Neural crest cell (in vitro differentiated cells): ENCODE measurements at regions not wholly inside any gene's neighbourhood (a gene's known extent, or its start where the extent isn't known, plus 50 kb on each side); places are given as distances from the start of the nearest gene placed in this dataset.

Experiments
- DNase-seq: peaks from one replicate; pipeline ENCODE4 v3.0.0; 2021; ENCODE audit warnings: low read depth, mixed read lengths, low spot score
- H3K27ac Mint-ChIP-seq: one replicate; pipeline ENCODE4 v1.8.0; 2021; ENCODE audit warnings: mild to moderate bottlenecking, mixed read lengths; ENCODE audit not compliant: unreplicated experiment
- H3K27me3 Mint-ChIP-seq: 2 replicates; pipeline ENCODE4 v1.8.0; 2021; ENCODE audit warnings: low read depth, mild to moderate bottlenecking, mixed read lengths
- H3K36me3 Mint-ChIP-seq: 2 replicates; pipeline ENCODE4 v1.8.0; 2021; ENCODE audit warnings: low read depth, mild to moderate bottlenecking, mixed read lengths
- H3K4me1 Mint-ChIP-seq: 2 replicates; pipeline ENCODE4 v1.8.0; 2021; ENCODE audit warnings: mixed read lengths
- H3K4me3 Mint-ChIP-seq: one replicate; pipeline ENCODE4 v1.8.0; 2021; ENCODE audit warnings: mild to moderate bottlenecking, mixed read lengths
- H3K9me3 Mint-ChIP-seq: 2 replicates; pipeline ENCODE4 v1.8.0; 2021; ENCODE audit warnings: mixed read lengths
- CTCF ChIP-seq: fragments of 200-600 bp; sonication (generic); conservative IDR thresholded peaks from 2 replicates; pipeline ENCODE4 v1.5.0; 2021; ENCODE audit warnings: antibody characterized with exemption, mild to moderate bottlenecking

GRCh38 chr6:21831521-21832291 is 238.2 kb downstream of the SOX4 start:
- Mint-ChIP-seq H3K9me3 (no peaks in the 10 kb centered on the region), H3K4me3 (no peak overlapping the region), H3K36me3 (no peaks in the 10 kb centered on the region), H3K27me3 (no peaks in the 10 kb centered on the region), H3K27ac (no peak overlapping the region), H3K4me1 (peaks cover 44% of the 10 kb centered on the region)
- no peak for TF ChIP-seq CTCF
- no peak for DNase-seq

GRCh38 chr6:21836277-21836676 is 242.7 kb downstream of the SOX4 start:
- Mint-ChIP-seq H3K27me3 (no peaks in the 10 kb centered on the region), H3K36me3 (peaks cover 5% of the 10 kb centered on the region), H3K4me1 (peaks cover 24% of the 10 kb centered on the region), H3K4me3 (no peak overlapping the region), H3K27ac (no peak overlapping the region), H3K9me3 (no peaks in the 10 kb centered on the region)
- no peak for TF ChIP-seq CTCF
- no peak for DNase-seq

- Mint-ChIP-seq H3K4me3 (no peak overlapping the region), H3K4me1 (peaks cover 18% of the 10 kb centered on the region), H3K27ac (no peak overlapping the region), H3K36me3 (peaks cover 5% of the 10 kb centered on the region), H3K27me3 (no peaks in the 10 kb centered on the region), H3K9me3 (no peaks in the 10 kb centered on the region)
- no peak for DNase-seq
- TF ChIP-seq CTCF: no peak
These were observed 243.3 kb downstream of the SOX4 start for GRCh38 chr6:21836772-21837425.

GRCh38 chr6:21840428-21840827 is 246.9 kb downstream of the SOX4 start:
- peaks cover 43% of the 10 kb centered on the region for H3K4me1 Mint-ChIP-seq

More at GRCh38 chr6:21840428-21840827, 246.9 kb downstream of the SOX4 start:
- Mint-ChIP-seq H3K27ac (no peak overlapping the region), H3K4me3 (no peak overlapping the region), H3K36me3 (peaks cover 5% of the 10 kb centered on the region), H3K9me3 (no peaks in the 10 kb centered on the region), H3K27me3 (no peaks in the 10 kb centered on the region)
- TF ChIP-seq CTCF: no peak
- DNase-seq: no peak
